Motor neuron (in vitro differentiated cells): ENCODE measurements at regions not wholly inside any gene's neighbourhood (a gene's known extent, or its start where the extent isn't known, plus 50 kb on each side); places are given as distances from the start of the nearest gene placed in this dataset.

ENCODE experiments used
- ATAC-seq, 8 experiments: fragments of 200-7000 bp; cut with Tn5 transposase; replicated peaks in 6 of 8; 2 replicates each; pipeline ENCODE4 v1.8.0; 2021; ENCODE audit warnings: mild to moderate bottlenecking in 8 of 8, moderate library complexity in 8 of 8
- H3K27ac ChIP-seq, 2 donors: fragments of 250-450 bp; sonication (Bioruptor Pico); 2 replicates each; pipeline ENCODE4 v1.9.0; 2021; ENCODE audit warnings: antibody characterized with exemption in 2 of 2, mild to moderate bottlenecking in 2 of 2, moderate library complexity in 1 of 2
- H3K4me1 ChIP-seq, 2 donors: fragments of 250-450 bp; sonication (Bioruptor Pico); replicated peaks in 1 of 2; 2 replicates each; pipeline ENCODE4 v1.6.1; 2021; ENCODE audit warnings: antibody characterized with exemption in 2 of 2, mild to moderate bottlenecking in 2 of 2, moderate library complexity in 1 of 2
- H3K4me3 ChIP-seq, 5 donors: fragments of 250-450 bp; sonication (Bioruptor Pico); 2 replicates each; pipeline ENCODE4 v1.9.0; 2021; ENCODE audit warnings: antibody characterized with exemption in 5 of 5, mild to moderate bottlenecking in 5 of 5, moderate library complexity in 4 of 5
- WGBS, 10 experiments: fragments of 450-650 bp; shearing (Covaris generic); methylation state at CpG; one replicate each; pipeline ENCODE4 v1.0.0; 2022; 5-methylcytosine and 5-hydroxymethylcytosine counted together
- in situ Hi-C, 9 experiments: fragments of 400-800 bp; cut with MboI; loops; one replicate each; pipeline ENCODE4 v1.15.0; 2021; ENCODE audit warnings: low sequenced_read_pairs in 9 of 9, low pct_unique_long_range_greater_than_20kb in 2 of 9; ENCODE audit not compliant: unreplicated experiment in 9 of 9

DNA sequence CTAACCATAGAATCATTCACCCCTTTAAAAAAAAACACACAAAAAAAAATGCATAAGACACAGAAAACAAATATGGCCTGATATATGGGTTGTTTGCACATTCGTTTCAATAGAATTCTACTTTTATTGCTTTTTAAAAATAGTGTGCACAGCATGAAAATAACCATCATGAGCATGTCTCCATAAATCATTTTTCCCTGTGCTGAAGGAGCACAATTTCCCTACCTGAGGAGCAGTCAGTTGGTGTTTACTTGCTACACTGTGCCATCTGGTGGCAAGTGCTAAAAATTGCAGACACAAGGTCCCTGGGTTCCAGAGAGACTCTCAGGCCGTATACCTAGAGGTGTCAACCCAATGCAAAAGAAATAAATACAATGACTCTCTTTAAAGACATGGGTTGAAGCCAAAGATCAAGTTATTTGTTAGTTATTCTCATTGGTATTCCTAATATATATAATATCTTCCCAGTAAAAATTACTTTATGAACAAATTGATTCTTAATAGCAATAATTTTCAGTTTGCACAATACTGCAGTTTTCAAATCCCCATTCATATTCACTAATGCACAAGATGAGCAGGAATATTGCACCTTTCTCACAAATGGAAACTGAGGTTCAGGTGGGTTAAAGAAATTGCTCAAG is 551.4 kb downstream of the IQCM start:
- Histone ChIP-seq H3K27ac (no peak overlapping the region), H3K4me1 (no peaks in the 10 kb centered on the region), H3K4me3 (no peak overlapping the region)
- in situ Hi-C loops, result loop anchor here in 1 of 9 experiments (25.0 kb wide), 1 partner anchor 252 kb away; no protein-coding TSS in a partner anchor
- 0 to 50% (median 43%) methylated on average over 1 to 2 of the region's 2 CpGs; no CpG with 5 or more reads in 4 of the 10 experiments for WGBS, 10 experiments
- ATAC-seq, result peak in 6 of 8 experiments; percentile 37 to 88 (median 66)

DNA sequence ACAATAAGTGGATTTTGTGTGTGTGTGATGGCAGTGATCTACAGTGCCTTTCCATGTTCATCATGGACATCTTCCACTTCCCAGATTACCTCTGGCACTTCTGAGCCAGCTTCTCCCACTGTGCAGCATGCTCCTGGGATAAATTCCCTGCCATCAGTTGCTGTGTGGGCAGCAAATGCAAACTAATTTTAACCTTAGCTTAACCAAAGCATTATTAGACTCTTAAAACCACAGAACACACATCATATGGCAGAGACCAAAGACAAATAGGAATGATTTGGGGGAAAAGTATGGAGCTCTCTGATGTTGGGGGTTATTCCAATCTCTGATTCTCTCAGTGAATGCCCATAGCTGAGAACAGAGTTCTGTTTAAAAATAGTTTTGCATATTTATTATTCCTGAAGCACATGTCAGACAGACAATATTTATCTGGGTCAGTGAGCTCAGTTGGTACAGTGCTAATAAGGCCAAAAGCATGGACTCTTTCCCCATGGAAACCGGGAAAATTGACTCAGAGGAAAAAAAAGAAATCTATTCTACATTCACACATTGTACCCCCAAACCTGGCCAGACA is 567.4 kb downstream of the IQCM start:
- 20 to 100% (median 50%) methylated on average over 1 of the region's 1 CpG; no CpG with 5 or more reads in 7 of the 10 experiments for WGBS, 10 experiments
- in situ Hi-C loops, result no loop called here
- Histone ChIP-seq H3K4me1 (no peaks in the 10 kb centered on the region), H3K27ac (no peak overlapping the region), H3K4me3 (no peak overlapping the region)
- ATAC-seq, result peak in 3 of 8 experiments; percentile 25 to 67 (median 28)

DNA sequence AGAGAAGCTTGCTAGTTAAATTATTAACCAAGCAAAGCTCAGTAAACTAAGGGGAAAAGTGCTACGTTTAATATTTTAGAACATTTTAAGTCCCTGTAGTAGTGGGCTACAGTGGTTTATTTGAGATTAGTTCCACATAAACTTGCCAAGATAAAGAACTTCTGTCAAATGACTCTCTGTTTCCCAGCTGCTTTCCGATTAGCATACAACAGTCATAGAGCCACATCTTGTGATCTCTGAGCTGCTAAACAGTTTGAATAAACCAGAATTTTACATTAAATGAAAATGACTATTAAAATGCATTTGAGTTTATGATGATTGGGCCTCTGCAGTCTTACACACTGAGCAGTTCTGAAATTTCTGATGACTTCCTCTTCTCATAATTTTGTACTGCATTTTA is 568.5 kb downstream of the IQCM start:
- WGBS, 10 experiments, result 0 to 60% (median 42%) methylated on average over 1 to 2 of the region's 2 CpGs; no CpG with 5 or more reads in 1 of the 10 experiments
- Histone ChIP-seq H3K27ac (no peak overlapping the region), H3K4me3 (no peak overlapping the region), H3K4me1 (no peaks in the 10 kb centered on the region)
- in situ Hi-C loops, result no loop called here
- peak in 3 of 8 experiments; percentile 66 to 84 (median 68) for ATAC-seq

DNA sequence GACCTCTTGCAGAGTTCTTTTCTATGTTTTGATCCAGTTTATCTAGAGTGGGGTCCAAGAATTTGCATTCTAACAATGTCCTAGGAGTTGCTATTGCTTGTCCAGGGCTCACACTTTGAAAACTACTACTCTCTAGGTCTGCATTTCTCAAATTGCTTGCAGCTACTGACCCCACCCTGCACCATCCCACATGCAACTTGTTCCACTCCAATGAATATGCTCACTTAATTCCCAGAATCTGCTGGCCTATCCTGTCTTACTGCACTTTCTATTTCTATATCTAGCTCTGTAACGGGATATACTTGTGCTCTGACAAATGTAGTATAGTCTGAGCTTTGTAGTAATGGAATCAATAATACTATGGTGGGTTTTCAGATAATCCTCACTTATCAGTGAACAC is 570.3 kb downstream of the IQCM start:
- in situ Hi-C loops, result no loop called here
- no peaks in the 10 kb centered on the region for H3K4me1 ChIP-seq
- no peak overlapping the region for H3K4me3 ChIP-seq
- peak in 3 of 8 experiments; percentile 72 to 89 (median 87) for ATAC-seq
- 0 to 100% (median 50%) methylated on average over 1 of the region's 1 CpG; no CpG with 5 or more reads in 2 of the 10 experiments for WGBS, 10 experiments
- no peak overlapping the region for H3K27ac ChIP-seq

DNA sequence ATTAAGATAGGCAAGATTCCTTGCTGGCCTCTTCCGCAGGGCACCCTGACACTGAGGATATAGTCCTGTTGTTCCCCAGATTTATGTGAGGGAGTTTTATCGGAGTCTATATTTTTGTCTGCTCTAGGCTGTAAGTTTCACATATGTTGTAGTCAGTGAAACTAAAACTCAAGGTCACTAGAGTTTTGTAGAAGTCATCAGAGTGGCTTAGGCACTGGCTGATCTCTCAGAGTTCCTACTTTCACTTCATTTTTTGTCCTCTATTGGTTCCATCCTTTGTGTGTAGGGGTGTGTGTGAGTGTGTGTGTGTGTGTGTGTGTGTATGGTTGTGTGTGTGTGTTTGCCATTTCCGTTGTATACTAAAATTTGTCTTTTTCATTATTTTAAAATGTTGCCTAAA is 577.5 kb downstream of the IQCM start:
- in situ Hi-C loops, result no loop called here
- H3K27ac ChIP-seq, result no peak overlapping the region
- no peak for ATAC-seq

DNA sequence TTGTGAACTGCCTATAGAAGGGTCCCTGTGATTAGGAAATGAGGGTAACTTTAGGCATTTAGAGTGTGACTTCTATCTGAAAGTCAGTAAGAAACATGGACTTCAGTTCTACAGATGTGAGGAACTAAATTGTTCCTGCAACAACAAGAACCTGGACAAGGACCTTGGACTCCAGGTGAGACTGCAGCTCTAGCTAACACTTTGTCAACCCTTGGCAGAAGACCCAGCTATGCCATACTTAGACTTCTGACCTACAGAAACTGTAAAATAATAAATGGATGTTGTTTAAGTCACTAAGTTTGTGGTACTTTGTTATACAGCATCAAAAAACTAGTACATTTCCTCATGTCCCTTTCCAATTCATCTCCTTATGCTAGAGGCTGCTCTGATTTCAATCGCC is 580.8 kb downstream of the IQCM start:
- WGBS, 10 experiments, result 40 to 100% (median 94%) methylated on average over 1 of the region's 1 CpG; no CpG with 5 or more reads in 4 of the 10 experiments
- in situ Hi-C loops, result no loop called here
- no peak overlapping the region for H3K27ac ChIP-seq
- H3K4me1 ChIP-seq, result no peaks in the 10 kb centered on the region
- H3K4me3 ChIP-seq, result no peak overlapping the region
- ATAC-seq, result no peak

More for the DNA sequence above, 577.5 kb downstream of the IQCM start:
- WGBS, 10 experiments, result 44 to 100% (median 96%) methylated on average over 1 to 3 of the region's 3 CpGs; no CpG with 5 or more reads in 2 of the 10 experiments
- no peaks in the 10 kb centered on the region for H3K4me1 ChIP-seq
- no peak overlapping the region for H3K4me3 ChIP-seq

DNA sequence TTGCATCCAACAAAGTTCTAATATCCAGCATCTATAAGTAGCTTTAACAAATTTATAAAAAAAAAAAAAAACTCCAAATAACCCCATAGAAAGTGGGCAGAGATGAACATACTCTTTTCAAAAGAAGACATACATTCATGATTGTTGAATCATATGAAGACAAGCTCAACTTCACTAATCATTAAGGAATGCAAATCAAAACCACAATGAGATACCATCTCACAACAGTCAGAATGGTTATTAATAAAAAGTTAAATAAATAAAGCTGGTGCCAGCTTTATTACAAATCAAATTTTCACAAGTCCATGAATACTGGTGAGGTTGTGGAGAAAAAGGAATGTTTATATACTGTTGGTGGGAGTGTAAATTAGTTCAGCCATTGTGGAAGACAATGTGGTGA is 592.0 kb downstream of the IQCM start:
- Histone ChIP-seq H3K27ac (no peak overlapping the region), H3K4me1 (no peaks in the 10 kb centered on the region), H3K4me3 (no peak overlapping the region)
- in situ Hi-C loops, result no loop called here
- no peak for ATAC-seq

DNA sequence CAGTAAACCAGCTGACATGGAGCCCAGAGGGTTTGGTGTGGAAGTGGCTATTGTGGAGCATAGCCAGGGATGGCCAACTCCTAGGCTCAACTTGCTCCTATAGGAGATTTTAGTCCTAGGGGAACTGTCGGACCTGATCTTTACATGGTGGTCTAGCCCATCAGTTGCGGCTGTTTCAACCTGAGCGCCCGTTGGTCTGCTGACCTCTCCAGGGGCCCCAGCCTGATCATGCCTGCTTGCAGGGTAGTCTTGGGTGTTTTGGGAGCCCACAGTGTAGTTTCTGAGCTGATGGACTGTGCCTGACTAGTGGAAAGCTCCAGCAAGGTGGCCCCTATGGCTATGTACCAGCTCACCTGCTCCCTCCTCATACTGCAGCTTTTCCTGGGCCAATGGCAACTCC is 597.0 kb downstream of the IQCM start:
- Histone ChIP-seq H3K27ac (no peak overlapping the region), H3K4me3 (no peak overlapping the region), H3K4me1 (no peaks in the 10 kb centered on the region)
- in situ Hi-C loops, result no loop called here
- ATAC-seq, result no peak
- WGBS, 10 experiments, result 60 to 100% (median 100%) methylated on average over 1 to 2 of the region's 4 CpGs; no CpG with 5 or more reads in 4 of the 10 experiments

DNA sequence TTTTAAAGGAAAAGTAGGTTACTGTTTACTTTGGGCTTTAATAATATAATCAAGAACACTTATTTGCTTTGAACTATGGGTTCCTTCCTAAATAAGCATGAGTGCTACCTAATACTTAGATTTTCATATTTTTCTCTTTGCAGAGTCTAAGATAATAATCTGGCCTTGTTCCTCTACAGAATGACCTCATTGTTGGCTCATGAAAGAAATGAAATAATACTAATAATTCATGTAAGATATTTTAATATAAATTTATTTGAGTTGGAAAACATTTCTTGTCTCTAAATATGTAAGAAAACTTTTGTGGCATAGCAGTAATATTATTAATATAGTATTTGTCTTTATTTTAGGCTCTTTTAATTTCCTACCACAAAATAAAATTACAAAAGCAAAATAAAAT is 601.3 kb downstream of the IQCM start:
- H3K4me1 ChIP-seq, result no peaks in the 10 kb centered on the region
- H3K4me3 ChIP-seq, result no peak overlapping the region
- in situ Hi-C loops, result no loop called here
- no peak overlapping the region for H3K27ac ChIP-seq
- ATAC-seq, result no peak

DNA sequence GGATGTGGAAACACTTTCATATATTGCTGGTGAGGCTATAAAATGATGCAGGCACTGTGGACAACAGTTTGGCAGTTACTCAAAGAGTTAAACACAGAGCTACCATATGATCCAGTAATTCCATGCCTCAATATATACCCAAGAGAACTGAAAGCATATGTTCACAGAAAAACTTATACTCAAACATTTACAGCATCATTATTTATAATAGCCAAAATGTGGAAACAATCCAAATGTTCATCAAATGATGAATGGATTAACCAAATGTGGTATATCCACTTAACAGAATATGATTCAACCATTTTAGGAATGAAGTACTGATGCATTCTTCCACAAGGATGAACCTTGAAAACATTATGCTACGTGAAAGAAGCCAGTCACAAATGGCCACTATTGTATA is 603.8 kb downstream of the IQCM start:
- H3K27ac ChIP-seq, result no peak overlapping the region
- no peak for ATAC-seq
- in situ Hi-C loops, result no loop called here
- H3K4me3 ChIP-seq, result no peak overlapping the region
- H3K4me1 ChIP-seq, result no peaks in the 10 kb centered on the region
- WGBS, 10 experiments, result 20 to 83% (median 60%) methylated on average over 1 of the region's 1 CpG; no CpG with 5 or more reads in 1 of the 10 experiments

DNA sequence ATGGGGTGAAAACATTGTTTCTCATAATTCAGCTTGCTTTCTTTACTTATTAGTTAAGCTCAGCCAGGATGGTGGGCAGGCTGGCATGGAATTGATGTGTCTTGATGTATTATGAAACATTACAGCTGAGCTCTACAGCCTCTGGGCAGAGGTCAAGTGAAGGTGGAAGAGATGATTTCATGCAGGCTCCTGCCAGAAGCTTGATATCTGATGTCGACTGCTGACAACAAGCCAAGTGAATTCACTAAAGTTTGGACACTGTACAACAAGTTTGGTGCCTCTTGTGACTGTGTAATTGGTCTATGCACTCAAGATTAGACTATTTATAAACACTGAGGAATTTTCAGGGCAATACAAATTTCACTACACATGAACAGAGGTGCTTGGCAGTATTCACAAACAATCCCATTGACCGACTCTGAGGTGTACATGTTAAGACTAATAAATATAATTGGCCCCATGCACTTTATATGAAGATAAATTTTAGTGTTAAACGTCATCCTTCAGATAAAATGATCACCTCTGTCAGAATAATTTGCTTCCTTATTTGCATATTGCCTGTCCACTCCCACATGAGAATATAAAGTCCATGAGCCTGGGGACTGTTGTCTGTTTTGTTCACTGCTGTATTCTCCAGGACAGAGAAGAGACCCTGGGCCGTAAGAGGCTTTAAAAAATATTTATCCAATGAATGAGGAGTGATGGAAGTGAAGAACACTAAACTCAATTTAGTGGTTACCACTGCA is 612.2 kb downstream of the IQCM start:
- ATAC-seq, result peak in 3 of 8 experiments; percentile 19 to 67 (median 54)
- 11 to 88% (median 72%) methylated on average over 1 to 4 of the region's 4 CpGs for WGBS, 10 experiments
- in situ Hi-C loops, result no loop called here
- Histone ChIP-seq H3K4me3 (no peak overlapping the region), H3K27ac (no peak overlapping the region), H3K4me1 (peaks cover 0 to 2% of the 10 kb centered on the region in 2 donors)

DNA sequence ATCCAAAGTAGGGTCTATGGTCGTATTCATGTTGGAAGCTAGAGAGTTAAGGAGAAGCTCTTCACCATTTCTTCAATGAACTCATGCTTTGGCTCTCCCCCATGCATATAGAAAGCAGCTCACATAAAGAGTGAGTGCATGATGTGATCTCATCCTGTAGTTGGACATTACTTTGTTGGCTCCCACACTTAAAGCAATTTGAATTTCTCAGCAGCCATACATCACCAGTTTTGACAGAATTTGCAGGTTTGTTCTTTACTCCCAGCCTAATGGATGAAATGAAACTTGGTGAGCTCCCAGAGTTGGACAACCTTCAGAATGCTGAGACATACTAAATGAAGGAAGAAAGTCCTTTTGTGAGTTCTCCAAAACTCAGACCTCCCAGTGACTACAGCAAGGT is 613.5 kb downstream of the IQCM start:
- Histone ChIP-seq H3K27ac (no peak overlapping the region), H3K4me1 (peaks cover 0 to 2% of the 10 kb centered on the region in 2 donors), H3K4me3 (no peak overlapping the region)
- peak in 2 of 8 experiments; percentile 73 to 82 for ATAC-seq
- in situ Hi-C loops, result no loop called here
- WGBS, 10 experiments, result 13 to 80% (median 71%) methylated on average over 1 of the region's 1 CpG; no CpG with 5 or more reads in 7 of the 10 experiments

DNA sequence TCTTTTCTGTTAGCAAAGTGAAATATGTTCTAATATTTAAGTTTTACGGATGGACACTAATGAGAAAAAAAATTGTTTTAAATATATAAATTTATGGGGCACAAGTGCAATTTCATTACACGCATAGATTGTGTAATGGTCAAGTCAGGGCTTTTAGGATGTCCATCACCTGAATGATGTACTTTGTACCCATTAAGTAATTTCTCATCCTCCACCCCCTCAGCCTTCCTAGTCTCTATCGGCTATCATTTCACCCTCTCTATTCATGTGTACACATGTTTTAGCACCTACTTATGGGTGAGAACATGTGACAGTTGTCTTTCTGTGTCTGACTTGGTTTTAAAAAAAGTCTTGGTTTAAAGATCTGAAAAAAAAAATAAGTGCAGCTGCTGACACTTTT is 616.0 kb downstream of the IQCM start:
- ATAC-seq, result no peak
- H3K4me3 ChIP-seq, result no peak overlapping the region
- in situ Hi-C loops, result no loop called here
- 54 to 100% (median 80%) methylated on average over 1 to 3 of the region's 3 CpGs for WGBS, 10 experiments
- H3K4me1 ChIP-seq, result peaks cover 0 to 2% of the 10 kb centered on the region in 2 donors
- no peak overlapping the region for H3K27ac ChIP-seq
